ENCODE measurements at regions not wholly inside any gene's neighbourhood (a gene's known extent, or its start where the extent isn't known, plus 50 kb on each side); places are given as distances from the start of the nearest gene placed in this dataset.

- Histone ChIP-seq H3K4me3 (no peak overlapping the region), H3K4me1 (ENCODE audit: insufficient read depth) (no peaks in the 10 kb centered on the region), H3K27me3 (no peaks in the 10 kb centered on the region), H3K9me3 (no peaks in the 10 kb centered on the region), H3K27ac (no peak overlapping the region), H3K36me3 (no peaks in the 10 kb centered on the region)
- DNase-seq, result no peak
- WGBS, 3 donors, result 71 to 82% (median 76%) methylated on average over 2 of the region's 2 CpGs
- intact Hi-C loops (cut with DNase I), result no loop called here
- no peak for TF ChIP-seq POLR2A (IDR thresholded peaks at IDR 0.05)
- TF ChIP-seq CTCF (IDR thresholded peaks at IDR 0.05), result no peak
- TF ChIP-seq EP300 (IDR thresholded peaks at IDR 0.05), result no peak
Measured at GRCh38 chr4:138616775-138617174, 374.6 kb upstream of the SLC7A11 start.

- Histone ChIP-seq H3K4me1 (ENCODE audit: insufficient read depth) (no peaks in the 10 kb centered on the region), H3K36me3 (no peaks in the 10 kb centered on the region), H3K9me3 (no peaks in the 10 kb centered on the region), H3K4me3 (no peak overlapping the region), H3K27ac (no peak overlapping the region), H3K27me3 (no peaks in the 10 kb centered on the region)
- WGBS, 3 donors, result 88 to 89% (median 88%) methylated on average over 3 of the region's 3 CpGs
- intact Hi-C loops (cut with DNase I), result no loop called here
- no peak for DNase-seq
- no peak for TF ChIP-seq EP300 (IDR thresholded peaks at IDR 0.05)
- no peak for TF ChIP-seq POLR2A (IDR thresholded peaks at IDR 0.05)
- no peak for TF ChIP-seq CTCF (IDR thresholded peaks at IDR 0.05)
Measured at GRCh38 chr4:138614398-138615142, 372.4 kb upstream of the SLC7A11 start.

- Histone ChIP-seq H3K27me3 (no peaks in the 10 kb centered on the region), H3K4me1 (ENCODE audit: insufficient read depth) (no peaks in the 10 kb centered on the region), H3K27ac (no peak overlapping the region), H3K36me3 (no peaks in the 10 kb centered on the region), H3K9me3 (no peaks in the 10 kb centered on the region), H3K4me3 (no peak overlapping the region)
- no peak for DNase-seq
- TF ChIP-seq EP300 (IDR thresholded peaks at IDR 0.05) (no peak), CTCF (IDR thresholded peaks at IDR 0.05) (no peak), POLR2A (IDR thresholded peaks at IDR 0.05) (no peak)
- intact Hi-C loops (cut with DNase I), result no loop called here
- WGBS, 3 donors, result 92 to 97% (median 95%) methylated on average over 1 of the region's 1 CpG
Measured at GRCh38 chr4:138612428-138612827, 370.3 kb upstream of the SLC7A11 start.

- no peak for DNase-seq
- intact Hi-C loops (cut with DNase I), result no loop called here
- Histone ChIP-seq H3K36me3 (no peaks in the 10 kb centered on the region), H3K27ac (no peak overlapping the region), H3K27me3 (no peaks in the 10 kb centered on the region), H3K4me1 (ENCODE audit: insufficient read depth) (no peaks in the 10 kb centered on the region), H3K9me3 (no peaks in the 10 kb centered on the region), H3K4me3 (no peak overlapping the region)
- WGBS, 3 donors, result 59 to 75% (median 69%) methylated on average over 2 of the region's 2 CpGs
- TF ChIP-seq POLR2A (IDR thresholded peaks at IDR 0.05), result no peak
- no peak for TF ChIP-seq EP300 (IDR thresholded peaks at IDR 0.05)
- no peak for TF ChIP-seq CTCF (IDR thresholded peaks at IDR 0.05)
Measured at GRCh38 chr4:138611721-138612120, 369.6 kb upstream of the SLC7A11 start.
